Chondrocyte (in vitro differentiated cells): ENCODE measurements at regions not wholly inside any gene's neighbourhood (a gene's known extent, or its start where the extent isn't known, plus 50 kb on each side); places are given as distances from the start of the nearest gene placed in this dataset.

Source experiments
- DNase-seq: peaks from one replicate; pipeline ENCODE4 v3.0.0; 2021; ENCODE audit warnings: mixed read lengths, low spot score
- H3K27ac Mint-ChIP-seq: one replicate; pipeline ENCODE4 v1.8.0; 2021; ENCODE audit warnings: mild to moderate bottlenecking, moderate library complexity, mixed read lengths; ENCODE audit not compliant: unreplicated experiment
- H3K27me3 Mint-ChIP-seq: 2 replicates; pipeline ENCODE4 v1.8.0; 2021; ENCODE audit warnings: low read depth, mixed read lengths
- H3K36me3 Mint-ChIP-seq: 2 replicates; pipeline ENCODE4 v1.8.0; 2021; ENCODE audit warnings: low read depth, mixed read lengths
- H3K4me1 Mint-ChIP-seq: 2 replicates; pipeline ENCODE4 v1.8.0; 2021; ENCODE audit warnings: low read depth, mild to moderate bottlenecking, mixed read lengths
- H3K4me3 Mint-ChIP-seq: one replicate; pipeline ENCODE4 v1.8.0; 2021; ENCODE audit warnings: mild to moderate bottlenecking, moderate library complexity, mixed read lengths; ENCODE audit not compliant: unreplicated experiment
- H3K9me3 Mint-ChIP-seq: 2 replicates; pipeline ENCODE4 v1.8.0; 2021; ENCODE audit warnings: low read depth, mixed read lengths
- CTCF ChIP-seq: fragments of 200-600 bp; sonication (generic); IDR thresholded peaks from 2 replicates; pipeline ENCODE4 v1.5.0; 2021; ENCODE audit warnings: antibody characterized with exemption, mild to moderate bottlenecking, moderate library complexity

- Mint-ChIP-seq H3K27me3 (no peaks in the 10 kb centered on the region), H3K9me3 (no peaks in the 10 kb centered on the region), H3K4me3 (no peak overlapping the region), H3K36me3 (no peaks in the 10 kb centered on the region), H3K27ac (no peak overlapping the region), H3K4me1 (no peaks in the 10 kb centered on the region)
- no peak for TF ChIP-seq CTCF
- no peak for DNase-seq
These were observed 857.8 kb downstream of the CENPC start for GRCh38 chr4:66687459-66687858.

- peaks cover 8% of the 10 kb centered on the region for H3K36me3 Mint-ChIP-seq
- H3K27ac Mint-ChIP-seq = no peak overlapping the region
- peaks cover 23% of the 10 kb centered on the region for H3K9me3 Mint-ChIP-seq
- H3K27me3 Mint-ChIP-seq = no peaks in the 10 kb centered on the region
- H3K4me1 Mint-ChIP-seq = peaks cover 5% of the 10 kb centered on the region
- H3K4me3 Mint-ChIP-seq = no peak overlapping the region
- no peak for DNase-seq
- no peak for TF ChIP-seq CTCF
These were observed 863.3 kb downstream of the CENPC start for GRCh38 chr4:66681962-66682361.

DNA sequence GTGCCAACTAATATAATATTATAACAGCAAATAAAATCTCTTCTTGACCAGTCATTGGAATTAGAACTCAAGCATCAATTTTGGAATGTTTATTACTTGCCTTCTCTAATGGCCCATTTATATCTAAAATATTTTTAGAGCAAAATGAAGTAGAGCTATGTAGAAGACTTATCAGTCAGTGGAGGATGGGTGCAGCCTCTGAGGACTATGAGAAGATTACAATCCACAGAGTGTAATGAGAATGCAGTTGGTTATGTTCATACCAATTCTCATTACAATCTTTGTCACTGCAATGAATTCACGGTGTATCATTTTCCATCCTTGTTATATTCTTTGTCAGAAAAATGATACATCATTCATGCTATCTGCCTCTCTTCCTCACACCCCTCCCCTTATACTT, 878.1 kb downstream of the CENPC start:
- no peaks in the 10 kb centered on the region for H3K27me3 Mint-ChIP-seq
- TF ChIP-seq CTCF = no peak
- DNase-seq = no peak
- H3K4me1 Mint-ChIP-seq = no peaks in the 10 kb centered on the region
- no peaks in the 10 kb centered on the region for H3K36me3 Mint-ChIP-seq
- H3K4me3 Mint-ChIP-seq = no peak overlapping the region
- H3K27ac Mint-ChIP-seq = no peak overlapping the region
- no peaks in the 10 kb centered on the region for H3K9me3 Mint-ChIP-seq

DNA sequence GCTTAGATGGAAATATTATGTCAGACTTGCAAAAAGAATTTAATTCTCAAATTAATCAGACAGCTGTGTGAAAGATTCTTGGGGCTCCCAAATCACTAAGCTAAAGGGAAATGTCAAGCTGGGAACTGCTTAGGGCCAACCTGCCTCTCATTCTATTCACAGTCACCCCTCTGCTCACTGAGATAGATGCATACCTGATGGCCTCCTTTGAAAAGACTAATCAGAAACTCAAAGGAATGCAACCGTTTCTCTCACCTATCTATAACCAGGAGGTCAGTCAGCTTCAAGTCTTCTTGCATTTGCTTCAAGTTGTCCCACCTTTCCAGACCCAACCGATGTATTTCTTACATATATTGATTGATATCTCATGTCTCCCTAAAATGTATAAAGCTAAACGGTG, 882.7 kb downstream of the CENPC start:
- H3K27ac Mint-ChIP-seq = no peak overlapping the region
- no peaks in the 10 kb centered on the region for H3K36me3 Mint-ChIP-seq
- H3K9me3 Mint-ChIP-seq = no peaks in the 10 kb centered on the region
- no peaks in the 10 kb centered on the region for H3K4me1 Mint-ChIP-seq
- no peak for TF ChIP-seq CTCF
- DNase-seq = no peak
- no peaks in the 10 kb centered on the region for H3K27me3 Mint-ChIP-seq
- H3K4me3 Mint-ChIP-seq = no peak overlapping the region

- TF ChIP-seq CTCF = no peak
- no peak overlapping the region for H3K4me3 Mint-ChIP-seq
- DNase-seq = no peak
- peaks cover 5% of the 10 kb centered on the region for H3K4me1 Mint-ChIP-seq
- H3K9me3 Mint-ChIP-seq = no peaks in the 10 kb centered on the region
- H3K27ac Mint-ChIP-seq = no peak overlapping the region
- no peaks in the 10 kb centered on the region for H3K27me3 Mint-ChIP-seq
- no peaks in the 10 kb centered on the region for H3K36me3 Mint-ChIP-seq
These were observed 886.5 kb downstream of the CENPC start for GRCh38 chr4:66658809-66659208.
